ENCODE measurements at regions not wholly inside any gene's neighbourhood (a gene's known extent, or its start where the extent isn't known, plus 50 kb on each side); places are given as distances from the start of the nearest gene placed in this dataset.

- CTCF ChIA-PET = interaction anchor here (0.7 kb wide), 1 partner anchor 1384 kb away, joined by 3 read pairs; no protein-coding TSS in a partner anchor
Observed at GRCh38 chr12:60832290-60832689, 1236.5 kb downstream of the SLC16A7 start.

GRCh38 chr12:60834372-60834771 lies 1238.5 kb downstream of the SLC16A7 start:
- H3K9me3 ChIP-seq (ENCODE audit: low read length) = no peaks in the 10 kb centered on the region
- no peaks in the 10 kb centered on the region for H3K4me1 ChIP-seq (ENCODE audit: insufficient read depth, low read length)
- H3K27me3 ChIP-seq (ENCODE audit: insufficient read depth, low read length, poor library complexity, severe bottlenecking) = no peaks in the 10 kb centered on the region
- Mint-ChIP-seq H3K27me3 (no peaks in the 10 kb centered on the region), H3K36me3 (no peaks in the 10 kb centered on the region), H3K9me3 (peaks cover 4 to 39% (median 5%) of the 10 kb centered on the region in 5 donors), H3K4me1 (no peaks in the 10 kb centered on the region), H3K27ac (no peak overlapping the region), H3K4me3 (no peak overlapping the region)
- DNase-seq = no peak
- ChIA-PET CTCF (no interaction called here), POLR2A (no interaction called here)
- H3K27ac ChIP-seq (ENCODE audit: low read depth, low read length) = no peak overlapping the region
- H3K36me3 ChIP-seq (ENCODE audit: insufficient read depth, low read length) = no peaks in the 10 kb centered on the region
- no peak overlapping the region for H3K4me3 ChIP-seq (ENCODE audit: low read length)

More at GRCh38 chr12:60832290-60832689, 1236.5 kb downstream of the SLC16A7 start:
- Histone ChIP-seq H3K27me3 (ENCODE audit: insufficient read depth, low read length, poor library complexity, severe bottlenecking) (no peaks in the 10 kb centered on the region), H3K4me1 (ENCODE audit: insufficient read depth, low read length) (no peaks in the 10 kb centered on the region), H3K36me3 (ENCODE audit: insufficient read depth, low read length) (no peaks in the 10 kb centered on the region), H3K4me3 (ENCODE audit: low read length) (no peak overlapping the region), H3K9me3 (ENCODE audit: low read length) (no peaks in the 10 kb centered on the region), H3K27ac (ENCODE audit: low read depth, low read length) (no peak overlapping the region)
- H3K4me1 Mint-ChIP-seq = no peaks in the 10 kb centered on the region
- H3K27ac Mint-ChIP-seq = no peak overlapping the region
- H3K4me3 Mint-ChIP-seq = no peak overlapping the region
- POLR2A ChIA-PET = no interaction called here
- H3K27me3 Mint-ChIP-seq = no peaks in the 10 kb centered on the region
- DNase-seq = no peak
- peaks cover 4 to 44% (median 9%) of the 10 kb centered on the region in 5 donors for H3K9me3 Mint-ChIP-seq
- no peaks in the 10 kb centered on the region for H3K36me3 Mint-ChIP-seq

GRCh38 chr12:60834806-60835205 lies 1239.0 kb downstream of the SLC16A7 start:
- H3K27ac Mint-ChIP-seq = no peak overlapping the region
- H3K4me1 ChIP-seq (ENCODE audit: insufficient read depth, low read length) = no peaks in the 10 kb centered on the region
- no peaks in the 10 kb centered on the region for H3K27me3 ChIP-seq (ENCODE audit: insufficient read depth, low read length, poor library complexity, severe bottlenecking)
- CTCF ChIA-PET = no interaction called here
- H3K4me3 ChIP-seq (ENCODE audit: low read length) = no peak overlapping the region
- H3K36me3 Mint-ChIP-seq = no peaks in the 10 kb centered on the region
- H3K27ac ChIP-seq (ENCODE audit: low read depth, low read length) = no peak overlapping the region
- H3K4me3 Mint-ChIP-seq = no peak overlapping the region
- POLR2A ChIA-PET = no interaction called here
- no peaks in the 10 kb centered on the region for H3K27me3 Mint-ChIP-seq
- H3K9me3 ChIP-seq (ENCODE audit: low read length) = no peaks in the 10 kb centered on the region
- H3K36me3 ChIP-seq (ENCODE audit: insufficient read depth, low read length) = no peaks in the 10 kb centered on the region
- DNase-seq = no peak
- H3K4me1 Mint-ChIP-seq = no peaks in the 10 kb centered on the region
- peaks cover 4 to 36% (median 5%) of the 10 kb centered on the region in 5 donors for H3K9me3 Mint-ChIP-seq

GRCh38 chr12:60836651-60837050 lies 1240.8 kb downstream of the SLC16A7 start:
- no peak overlapping the region for H3K27ac Mint-ChIP-seq
- no peaks in the 10 kb centered on the region for H3K27me3 Mint-ChIP-seq
- H3K36me3 ChIP-seq (ENCODE audit: insufficient read depth, low read length) = no peaks in the 10 kb centered on the region
- H3K36me3 Mint-ChIP-seq = no peaks in the 10 kb centered on the region
- ChIA-PET POLR2A (no interaction called here), CTCF (no interaction called here)
- no peaks in the 10 kb centered on the region for H3K27me3 ChIP-seq (ENCODE audit: insufficient read depth, low read length, poor library complexity, severe bottlenecking)
- H3K9me3 Mint-ChIP-seq = peaks cover 4 to 32% (median 7%) of the 10 kb centered on the region in 5 donors
- no peak overlapping the region for H3K4me3 Mint-ChIP-seq
- no peak overlapping the region for H3K4me3 ChIP-seq (ENCODE audit: low read length)
- no peaks in the 10 kb centered on the region for H3K4me1 ChIP-seq (ENCODE audit: insufficient read depth, low read length)
- H3K4me1 Mint-ChIP-seq = no peaks in the 10 kb centered on the region
- no peaks in the 10 kb centered on the region for H3K9me3 ChIP-seq (ENCODE audit: low read length)
- no peak for DNase-seq
- H3K27ac ChIP-seq (ENCODE audit: low read depth, low read length) = no peak overlapping the region

- Mint-ChIP-seq H3K4me3 (no peak overlapping the region), H3K36me3 (no peaks in the 10 kb centered on the region), H3K27me3 (no peaks in the 10 kb centered on the region), H3K27ac (no peak overlapping the region), H3K4me1 (no peaks in the 10 kb centered on the region), H3K9me3 (peaks cover 0 to 17% (median 2%) of the 10 kb centered on the region in 5 donors)
- no peak overlapping the region for H3K27ac ChIP-seq (ENCODE audit: low read depth, low read length)
- no peaks in the 10 kb centered on the region for H3K9me3 ChIP-seq (ENCODE audit: low read length)
- DNase-seq = no peak
- no peaks in the 10 kb centered on the region for H3K36me3 ChIP-seq (ENCODE audit: insufficient read depth, low read length)
- no peaks in the 10 kb centered on the region for H3K27me3 ChIP-seq (ENCODE audit: insufficient read depth, low read length, poor library complexity, severe bottlenecking)
- CTCF ChIA-PET = no interaction called here
- H3K4me1 ChIP-seq (ENCODE audit: insufficient read depth, low read length) = no peaks in the 10 kb centered on the region
- POLR2A ChIA-PET = no interaction called here
- no peak overlapping the region for H3K4me3 ChIP-seq (ENCODE audit: low read length)
Observed at GRCh38 chr12:60842181-60842580, 1246.4 kb downstream of the SLC16A7 start.

GRCh38 chr12:60844101-60844500 lies 1248.3 kb downstream of the SLC16A7 start:
- CTCF ChIA-PET = no interaction called here
- H3K27ac Mint-ChIP-seq = no peak overlapping the region
- Histone ChIP-seq H3K36me3 (ENCODE audit: insufficient read depth, low read length) (no peaks in the 10 kb centered on the region), H3K27ac (ENCODE audit: low read depth, low read length) (no peak overlapping the region), H3K4me1 (ENCODE audit: insufficient read depth, low read length) (no peaks in the 10 kb centered on the region), H3K4me3 (ENCODE audit: low read length) (no peak overlapping the region), H3K9me3 (ENCODE audit: low read length) (no peaks in the 10 kb centered on the region), H3K27me3 (ENCODE audit: insufficient read depth, low read length, poor library complexity, severe bottlenecking) (no peaks in the 10 kb centered on the region)
- no peak for DNase-seq
- H3K36me3 Mint-ChIP-seq = no peaks in the 10 kb centered on the region
- POLR2A ChIA-PET = no interaction called here
- H3K4me3 Mint-ChIP-seq = no peak overlapping the region
- peaks cover 1 to 26% (median 2%) of the 10 kb centered on the region in 5 donors for H3K9me3 Mint-ChIP-seq
- H3K4me1 Mint-ChIP-seq = no peaks in the 10 kb centered on the region
- H3K27me3 Mint-ChIP-seq = no peaks in the 10 kb centered on the region

- Histone ChIP-seq H3K27ac (ENCODE audit: low read depth, low read length) (no peak overlapping the region), H3K9me3 (ENCODE audit: low read length) (no peaks in the 10 kb centered on the region), H3K4me3 (ENCODE audit: low read length) (no peak overlapping the region), H3K27me3 (ENCODE audit: insufficient read depth, low read length, poor library complexity, severe bottlenecking) (no peaks in the 10 kb centered on the region), H3K4me1 (ENCODE audit: insufficient read depth, low read length) (no peaks in the 10 kb centered on the region), H3K36me3 (ENCODE audit: insufficient read depth, low read length) (no peaks in the 10 kb centered on the region)
- peaks cover 1 to 24% (median 6%) of the 10 kb centered on the region in 5 donors for H3K9me3 Mint-ChIP-seq
- H3K4me1 Mint-ChIP-seq = no peaks in the 10 kb centered on the region
- no peaks in the 10 kb centered on the region for H3K36me3 Mint-ChIP-seq
- no peak overlapping the region for H3K4me3 Mint-ChIP-seq
- ChIA-PET POLR2A (no interaction called here), CTCF (no interaction called here)
- H3K27ac Mint-ChIP-seq = no peak overlapping the region
- DNase-seq = no peak
- no peaks in the 10 kb centered on the region for H3K27me3 Mint-ChIP-seq
Observed at GRCh38 chr12:60844875-60845274, 1249.0 kb downstream of the SLC16A7 start.

GRCh38 chr12:60845696-60846095 lies 1249.9 kb downstream of the SLC16A7 start:
- no peak overlapping the region for H3K4me3 Mint-ChIP-seq
- ChIA-PET POLR2A (no interaction called here), CTCF (no interaction called here)
- Histone ChIP-seq H3K27ac (ENCODE audit: low read depth, low read length) (no peak overlapping the region), H3K36me3 (ENCODE audit: insufficient read depth, low read length) (no peaks in the 10 kb centered on the region), H3K9me3 (ENCODE audit: low read length) (no peaks in the 10 kb centered on the region), H3K4me1 (ENCODE audit: insufficient read depth, low read length) (no peaks in the 10 kb centered on the region), H3K27me3 (ENCODE audit: insufficient read depth, low read length, poor library complexity, severe bottlenecking) (no peaks in the 10 kb centered on the region), H3K4me3 (ENCODE audit: low read length) (no peak overlapping the region)
- H3K9me3 Mint-ChIP-seq = peaks cover under 1 to 23% (median 8%) of the 10 kb centered on the region in 5 donors
- no peaks in the 10 kb centered on the region for H3K36me3 Mint-ChIP-seq
- no peaks in the 10 kb centered on the region for H3K27me3 Mint-ChIP-seq
- no peak overlapping the region for H3K27ac Mint-ChIP-seq
- H3K4me1 Mint-ChIP-seq = no peaks in the 10 kb centered on the region
- DNase-seq = no peak

GRCh38 chr12:60847281-60847680 lies 1251.5 kb downstream of the SLC16A7 start:
- no peak for DNase-seq
- CTCF ChIA-PET = no interaction called here

More at GRCh38 chr12:60847281-60847680, 1251.5 kb downstream of the SLC16A7 start:
- Histone ChIP-seq H3K4me3 (ENCODE audit: low read length) (no peak overlapping the region), H3K36me3 (ENCODE audit: insufficient read depth, low read length) (no peaks in the 10 kb centered on the region), H3K27ac (ENCODE audit: low read depth, low read length) (no peak overlapping the region), H3K4me1 (ENCODE audit: insufficient read depth, low read length) (no peaks in the 10 kb centered on the region), H3K9me3 (ENCODE audit: low read length) (no peaks in the 10 kb centered on the region), H3K27me3 (ENCODE audit: insufficient read depth, low read length, poor library complexity, severe bottlenecking) (no peaks in the 10 kb centered on the region)
- no peaks in the 10 kb centered on the region for H3K27me3 Mint-ChIP-seq
- H3K4me1 Mint-ChIP-seq = no peaks in the 10 kb centered on the region
- H3K9me3 Mint-ChIP-seq = peaks cover 0 to 23% (median 11%) of the 10 kb centered on the region in 5 donors
- no peak overlapping the region for H3K27ac Mint-ChIP-seq
- POLR2A ChIA-PET = interaction anchor here (0.7 kb wide), 1 partner anchor 341 kb away, joined by 5 read pairs; no protein-coding TSS in a partner anchor
- no peaks in the 10 kb centered on the region for H3K36me3 Mint-ChIP-seq
- H3K4me3 Mint-ChIP-seq = no peak overlapping the region

All from CD8-positive, alpha-beta memory T cell (primary cell).